HUES48 (cell line): ENCODE measurements at regions not wholly inside any gene's neighbourhood (a gene's known extent, or its start where the extent isn't known, plus 50 kb on each side); places are given as distances from the start of the nearest gene placed in this dataset.
"Not testable (repeated sequence)": the region's sequence is repeated elsewhere in the genome, so short reads cannot be mapped to it uniquely, and the experiment has no call there.

Experiments
- H3K27ac ChIP-seq: one replicate; pipeline ENCODE4 v1.7.0; 2013; ENCODE audit warnings: low read depth, low read length, inconsistent platforms
- H3K27me3 ChIP-seq: 2 replicates; pipeline ENCODE4 v1.6.1; 2013; ENCODE audit warnings: mild to moderate bottlenecking, low read length; ENCODE audit not compliant: control insufficient read depth, insufficient read depth
- H3K36me3 ChIP-seq: 2 replicates; pipeline ENCODE4 v1.6.1; 2013; ENCODE audit warnings: low read length; ENCODE audit not compliant: control insufficient read depth, insufficient read depth
- H3K4me1 ChIP-seq: 2 replicates; pipeline ENCODE4 v1.6.1; 2013; ENCODE audit warnings: mild to moderate bottlenecking, low read length; ENCODE audit not compliant: control insufficient read depth, insufficient read depth
- H3K4me3 ChIP-seq: 2 replicates; pipeline ENCODE4 v1.5.1; 2013; ENCODE audit warnings: mild to moderate bottlenecking, low read depth, low read length
- H3K9ac ChIP-seq: 2 replicates; pipeline ENCODE4 v1.6.1; 2013; ENCODE audit warnings: mild to moderate bottlenecking, low read depth, low read length, moderate library complexity
- H3K9me3 ChIP-seq: 2 replicates; pipeline ENCODE4 v1.6.1; 2013; ENCODE audit warnings: low read length; ENCODE audit not compliant: control insufficient read depth, insufficient read depth

DNA sequence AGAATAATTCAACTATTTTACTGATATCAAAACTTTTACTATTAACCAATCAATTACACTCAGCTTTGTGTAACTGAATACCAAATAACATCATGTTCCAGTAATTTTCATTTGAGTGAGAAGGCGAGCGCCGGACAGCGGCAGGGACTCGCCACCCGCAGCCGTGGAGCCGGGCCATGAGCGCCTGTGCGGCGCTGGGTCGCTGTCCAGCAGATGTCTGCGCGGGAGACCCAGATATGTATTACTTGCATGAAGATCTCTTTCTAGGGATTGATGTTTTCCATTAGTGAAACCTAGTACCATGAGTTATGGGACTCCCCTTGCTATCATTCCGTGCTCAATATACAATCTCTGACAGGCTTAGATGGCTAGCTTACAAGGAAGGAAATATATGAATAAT, 245.1 kb upstream of the PRSS16 start:
- Histone ChIP-seq H3K27me3 (no peaks in the 10 kb centered on the region), H3K9me3 (no peaks in the 10 kb centered on the region), H3K9ac (no peak overlapping the region), H3K4me3 (no peak overlapping the region), H3K27ac (no peak overlapping the region), H3K36me3 (no peaks in the 10 kb centered on the region), H3K4me1 (no peaks in the 10 kb centered on the region)

DNA sequence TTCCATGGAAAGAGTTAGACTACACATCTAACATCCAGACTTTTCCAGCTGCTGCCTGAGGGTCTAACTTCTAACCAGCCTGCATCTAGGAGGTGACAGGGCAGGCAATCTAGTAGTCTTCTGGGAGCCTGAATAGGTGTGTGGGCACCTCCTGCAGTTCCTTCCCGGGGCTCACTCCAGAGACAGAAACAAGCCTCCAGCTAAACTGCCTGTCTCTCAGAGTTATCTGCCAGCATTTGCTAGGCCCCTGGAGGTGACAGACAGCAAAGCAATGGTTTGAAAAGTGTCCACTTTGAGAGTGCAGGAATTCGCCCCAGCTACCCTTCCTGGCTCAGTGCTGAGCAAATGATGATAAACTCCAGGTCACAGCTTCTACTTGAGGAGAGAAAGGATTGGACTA, 240.5 kb upstream of the PRSS16 start:
- Histone ChIP-seq H3K36me3 (no peaks in the 10 kb centered on the region), H3K4me3 (no peak overlapping the region), H3K27me3 (no peaks in the 10 kb centered on the region)

DNA sequence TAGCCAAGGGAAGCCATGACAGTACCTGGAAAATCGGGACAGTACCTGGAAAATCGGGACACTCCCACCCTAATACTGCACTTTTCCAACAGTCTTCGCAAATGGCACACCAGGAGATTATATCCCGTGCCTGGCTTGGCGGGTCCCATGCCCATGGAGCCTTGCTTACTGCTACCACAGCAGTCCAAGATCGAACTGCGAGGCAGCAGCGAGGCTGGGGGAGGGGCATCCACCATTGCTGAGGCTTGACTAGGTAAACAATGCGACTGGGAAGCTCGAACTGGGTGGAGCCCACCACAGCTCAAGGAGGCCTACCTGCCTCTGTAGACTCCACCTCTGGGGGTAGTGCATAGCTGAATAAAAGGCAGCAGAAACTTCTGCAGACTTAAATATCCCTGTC, 238.9 kb upstream of the PRSS16 start:
- not testable (repeated sequence) for H3K9me3 ChIP-seq, H3K27me3 ChIP-seq, H3K9ac ChIP-seq, H3K4me1 ChIP-seq, H3K27ac ChIP-seq, H3K36me3 ChIP-seq, H3K4me3 ChIP-seq

More for the DNA sequence above, 240.5 kb upstream of the PRSS16 start:
- peaks cover 9% of the 10 kb centered on the region for H3K9me3 ChIP-seq
- no peaks in the 10 kb centered on the region for H3K4me1 ChIP-seq
- no peak overlapping the region for H3K9ac ChIP-seq
- no peak overlapping the region for H3K27ac ChIP-seq

DNA sequence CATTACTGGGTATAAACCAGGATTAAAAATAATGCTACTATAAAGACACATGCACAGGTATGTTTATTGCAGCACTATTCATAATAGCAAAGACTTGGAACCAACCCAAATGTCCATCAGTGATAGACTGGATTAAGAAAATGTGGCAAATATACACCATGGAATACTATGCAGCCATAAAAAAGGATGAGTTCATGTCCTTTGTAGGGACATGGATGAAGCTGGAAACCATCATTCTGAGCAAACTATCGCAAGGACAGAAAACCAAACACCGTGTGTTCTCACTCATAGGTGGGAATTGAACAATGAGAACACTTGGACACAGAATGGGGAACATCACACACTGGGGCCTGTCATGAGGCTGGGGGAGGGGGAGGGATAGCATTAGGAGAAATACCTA, 233.4 kb upstream of the PRSS16 start:
- not testable (repeated sequence) for H3K9ac ChIP-seq, H3K27me3 ChIP-seq, H3K9me3 ChIP-seq, H3K4me1 ChIP-seq, H3K4me3 ChIP-seq, H3K27ac ChIP-seq, H3K36me3 ChIP-seq

DNA sequence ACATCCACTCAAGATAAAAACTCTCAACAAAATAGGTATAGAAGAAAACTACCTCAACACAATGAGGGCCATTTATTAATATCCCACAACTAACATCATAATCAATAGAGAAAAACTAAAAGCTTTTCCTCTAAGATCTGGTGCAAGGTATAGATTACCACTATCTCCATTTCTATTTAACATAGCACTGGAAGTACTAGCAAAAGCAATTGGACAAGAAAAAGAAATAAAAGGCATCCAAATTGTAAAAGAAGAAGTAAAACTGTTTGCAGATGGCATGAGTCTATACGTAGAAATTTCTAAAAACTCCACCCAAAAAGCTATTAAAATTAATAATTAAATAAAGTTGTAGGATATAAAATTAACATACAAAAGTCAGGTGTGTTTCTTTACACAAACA, 230.8 kb upstream of the PRSS16 start:
- Histone ChIP-seq H3K36me3 (no peaks in the 10 kb centered on the region), H3K4me1 (peaks cover 11% of the 10 kb centered on the region), H3K4me3 (no peak overlapping the region), H3K27ac (no peak overlapping the region), H3K9me3 (peaks cover 5% of the 10 kb centered on the region; the same call in 1 of the 2 replicates), H3K9ac (no peak overlapping the region), H3K27me3 (no peaks in the 10 kb centered on the region)

DNA sequence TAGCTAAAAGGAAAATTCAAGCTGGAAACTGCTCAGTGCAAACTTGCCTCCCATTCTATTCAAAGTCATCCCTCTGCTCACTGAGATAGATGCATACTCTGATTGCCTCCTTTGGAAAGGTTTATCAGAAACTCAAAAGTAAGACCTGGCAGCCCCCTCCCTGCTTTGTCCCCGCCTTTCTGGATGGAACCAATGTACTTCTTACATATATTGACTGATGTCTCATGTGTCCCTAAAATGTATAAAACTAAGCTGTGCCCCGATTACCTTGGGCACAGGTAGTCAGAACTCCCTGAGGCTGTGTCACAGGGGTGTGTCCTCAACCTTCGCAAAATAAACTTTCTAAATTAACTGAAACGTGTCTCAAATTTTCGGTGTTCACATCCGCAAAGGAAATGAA, 229.1 kb upstream of the PRSS16 start:
- H3K9ac ChIP-seq, H3K36me3 ChIP-seq, H3K27me3 ChIP-seq, H3K9me3 ChIP-seq, H3K27ac ChIP-seq: not testable (repeated sequence)
- peak overlapping the region; percentile 80 for H3K4me3 ChIP-seq
- peaks cover 11% of the 10 kb centered on the region for H3K4me1 ChIP-seq

DNA sequence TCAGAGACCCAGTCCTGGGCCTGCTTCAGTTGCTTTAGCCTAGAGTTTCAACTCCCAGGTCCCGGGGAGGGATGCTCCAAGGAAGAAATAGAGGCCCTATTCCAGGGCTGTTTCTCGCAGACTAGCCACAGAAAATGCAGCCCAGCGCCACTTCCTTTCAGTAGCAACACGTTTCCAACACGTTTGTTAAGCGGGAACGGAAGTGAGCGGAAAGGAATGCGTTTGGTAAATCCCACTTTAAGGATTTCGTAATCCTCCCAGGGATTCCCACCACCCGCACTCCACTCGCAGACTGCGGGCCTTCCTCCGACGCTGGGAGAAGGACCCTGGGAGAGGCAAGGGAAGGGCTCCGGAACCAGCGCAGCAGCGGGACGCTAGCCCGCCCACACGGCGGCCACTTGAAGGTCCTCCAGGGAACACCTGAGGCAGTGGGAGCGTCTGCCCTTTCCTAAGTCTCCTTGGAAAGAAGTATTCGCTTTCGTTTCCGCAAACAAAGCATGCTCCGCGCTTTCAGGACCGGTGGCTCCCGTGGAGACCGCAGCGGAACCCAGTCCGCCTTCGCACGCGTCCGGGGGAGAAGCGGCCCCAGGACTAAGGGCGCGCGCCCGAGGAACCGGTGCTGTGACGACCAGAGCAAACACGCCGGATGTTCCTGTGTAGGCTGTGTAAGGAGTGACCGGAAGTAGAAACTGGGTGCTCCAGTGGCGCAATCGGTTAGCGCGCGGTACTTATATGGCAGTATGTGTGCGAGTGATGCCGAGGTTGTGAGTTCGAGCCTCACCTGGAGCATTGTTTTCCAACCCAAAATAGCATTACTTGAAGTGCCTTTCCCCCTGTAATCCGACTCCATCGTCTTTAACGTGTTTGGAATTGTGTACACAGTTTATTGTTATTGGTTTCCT, 227.6 kb upstream of the PRSS16 start:
- H3K27me3 ChIP-seq: no peaks in the 10 kb centered on the region
- peaks cover 3% of the 10 kb centered on the region; the same call in 1 of the 2 replicates for H3K9me3 ChIP-seq
- no peaks in the 10 kb centered on the region for H3K36me3 ChIP-seq
- peak overlapping the region; percentile 96 for H3K9ac ChIP-seq
- H3K27ac ChIP-seq: peak overlapping the region; percentile 98
- peaks cover 11% of the 10 kb centered on the region for H3K4me1 ChIP-seq
- peak overlapping the region; percentile 80 for H3K4me3 ChIP-seq

DNA sequence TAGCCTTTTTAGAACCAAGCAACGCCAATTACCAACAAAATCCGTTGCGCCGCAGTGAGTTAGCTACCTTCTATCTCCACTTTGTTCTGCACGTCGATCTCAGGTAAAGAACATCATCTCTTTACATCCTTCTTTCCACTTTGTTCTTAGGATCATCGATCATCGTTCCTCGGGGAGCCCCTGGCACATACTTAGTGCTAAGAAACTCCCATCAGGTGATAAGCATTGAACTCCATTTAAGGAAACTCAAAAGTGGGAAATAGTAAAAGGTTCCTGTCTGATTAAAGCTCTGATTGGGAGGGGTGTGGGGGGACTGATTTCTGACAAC, 227.0 kb upstream of the PRSS16 start:
- Histone ChIP-seq H3K9ac (peak overlapping the region; percentile 53), H3K4me1 (peaks cover 11% of the 10 kb centered on the region), H3K27me3 (no peaks in the 10 kb centered on the region), H3K4me3 (peak overlapping the region; percentile 80), H3K9me3 (0 out of 2 replicates have a peak, but pooled peaks cover 3% of the 10 kb centered on the region), H3K36me3 (no peaks in the 10 kb centered on the region), H3K27ac (peak overlapping the region; percentile 98)

DNA sequence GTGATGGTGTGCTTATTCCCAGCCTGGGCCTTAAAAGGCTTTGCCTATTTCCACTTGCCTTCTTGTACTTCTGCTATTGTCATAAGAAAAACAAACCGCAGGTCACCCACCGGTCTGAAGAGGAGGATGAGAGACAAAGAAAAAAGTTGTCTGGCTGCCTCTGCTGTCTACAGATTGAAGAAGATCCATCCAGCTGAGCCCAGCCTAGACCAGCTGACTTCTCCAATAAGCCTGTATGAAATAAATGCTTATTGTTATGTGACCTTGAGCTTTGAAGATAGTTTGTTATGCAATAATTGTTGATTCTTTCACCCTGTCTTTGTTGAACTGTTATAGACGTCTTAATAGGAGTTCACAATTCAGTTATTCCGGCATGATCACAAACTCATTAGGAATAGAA, 223.8 kb upstream of the PRSS16 start:
- no peaks in the 10 kb centered on the region for H3K36me3 ChIP-seq
- H3K27ac ChIP-seq: no peak overlapping the region
- H3K9ac ChIP-seq: no peak overlapping the region
- H3K4me1 ChIP-seq: peaks cover 10% of the 10 kb centered on the region
- no peak overlapping the region for H3K4me3 ChIP-seq
- no peaks in the 10 kb centered on the region for H3K27me3 ChIP-seq
- H3K9me3 ChIP-seq: no peaks in the 10 kb centered on the region

DNA sequence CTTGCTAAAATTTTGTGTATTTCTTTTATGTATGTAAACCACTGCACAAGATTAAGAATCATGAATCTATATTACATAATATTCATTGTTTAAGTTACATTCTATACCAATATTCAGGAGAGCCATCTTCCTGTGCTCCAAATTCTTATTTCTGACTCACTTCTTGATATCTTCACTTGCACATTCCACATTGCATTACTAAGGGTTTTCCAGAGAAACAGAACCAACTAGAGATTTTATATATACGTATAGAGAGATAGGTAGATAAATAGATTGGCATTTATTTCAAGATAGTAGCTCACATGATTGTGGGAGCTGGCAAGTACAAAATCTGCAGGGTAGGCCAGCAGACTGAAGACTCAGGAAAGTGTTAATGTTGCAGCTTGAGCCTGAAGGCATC, 222.2 kb upstream of the PRSS16 start:
- H3K27ac ChIP-seq: no peak overlapping the region

DNA sequence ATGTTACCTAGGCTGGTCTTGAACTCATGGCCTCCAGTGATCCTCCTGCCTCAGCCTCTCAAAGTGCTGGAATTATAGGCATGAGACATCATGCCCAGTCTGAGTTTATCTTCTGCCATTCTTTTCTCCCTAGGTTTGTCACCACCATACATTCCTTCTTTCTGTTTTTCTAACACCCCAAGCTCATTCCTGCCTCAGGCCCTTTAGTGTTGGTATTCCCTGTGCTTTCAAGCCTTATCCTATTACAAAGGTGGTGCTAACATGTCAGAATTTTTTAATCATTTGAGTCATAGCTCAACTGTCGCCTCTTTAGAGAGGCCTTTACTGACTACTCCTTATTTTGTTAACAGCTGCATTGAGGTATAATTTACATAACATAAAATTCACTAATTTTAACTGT, 221.1 kb upstream of the PRSS16 start:
- Histone ChIP-seq H3K36me3 (no peaks in the 10 kb centered on the region), H3K27ac (no peak overlapping the region), H3K9me3 (no peaks in the 10 kb centered on the region), H3K4me3 (no peak overlapping the region), H3K9ac (no peak overlapping the region), H3K27me3 (no peaks in the 10 kb centered on the region), H3K4me1 (no peaks in the 10 kb centered on the region)

More for the DNA sequence above, 222.2 kb upstream of the PRSS16 start:
- Histone ChIP-seq H3K4me3 (no peak overlapping the region), H3K27me3 (no peaks in the 10 kb centered on the region), H3K9me3 (no peaks in the 10 kb centered on the region), H3K36me3 (no peaks in the 10 kb centered on the region), H3K9ac (no peak overlapping the region), H3K4me1 (0 out of 2 replicates have a peak, but pooled peaks cover 4% of the 10 kb centered on the region)
